Parathyroid adenoma (tissue), 2 donors: ENCODE measurements at regions not wholly inside any gene's neighbourhood (a gene's known extent, or its start where the extent isn't known, plus 50 kb on each side); places are given as distances from the start of the nearest gene placed in this dataset.
A peak's percentile ranks its signal among the peaks of the same experiment; 100 is the strongest.
"Not testable (repeated sequence)": the region's sequence is repeated elsewhere in the genome, so short reads cannot be mapped to it uniquely, and the experiment has no call there.

Experiments
- H2AFZ ChIP-seq: fragments of 300-600 bp; sonication (generic); one replicate; pipeline ENCODE4 v1.7.0; 2017; ENCODE audit warnings: antibody characterized with exemption, mild to moderate bottlenecking
- H3K27ac ChIP-seq: fragments of 300-600 bp; sonication (generic); one replicate; pipeline ENCODE4 v1.7.0; 2017
- H3K27me3 ChIP-seq: fragments of 300-600 bp; sonication (generic); one replicate; pipeline ENCODE4 v1.7.0; 2017; ENCODE audit warnings: low read length; ENCODE audit not compliant: control insufficient read depth, insufficient read depth
- H3K36me3 ChIP-seq: fragments of 300-600 bp; sonication (generic); one replicate; pipeline ENCODE4 v1.7.0; 2017; ENCODE audit warnings: low read length; ENCODE audit not compliant: control insufficient read depth, insufficient read depth
- H3K4me1 ChIP-seq: fragments of 300-600 bp; sonication (generic); one replicate; pipeline ENCODE4 v1.7.0; 2017; ENCODE audit warnings: control low read depth
- H3K4me2 ChIP-seq: fragments of 300-600 bp; sonication (generic); one replicate; pipeline ENCODE4 v1.7.0; 2017; ENCODE audit warnings: low read length
- H3K4me3 ChIP-seq: fragments of 300-600 bp; sonication (generic); one replicate; pipeline ENCODE4 v1.7.0; 2017; ENCODE audit warnings: low read depth, low read length
- H3K79me2 ChIP-seq: fragments of 300-600 bp; sonication (generic); one replicate; pipeline ENCODE4 v1.7.0; 2017; ENCODE audit warnings: control low read depth
- H3K9ac ChIP-seq: fragments of 300-600 bp; sonication (generic); one replicate; pipeline ENCODE4 v1.7.0; 2017; ENCODE audit warnings: mild to moderate bottlenecking
- H3K9me3 ChIP-seq: fragments of 300-600 bp; sonication (generic); one replicate; pipeline ENCODE4 v1.7.0; 2017; ENCODE audit warnings: low read length; ENCODE audit not compliant: control insufficient read depth
- TF ChIP-seq, protein P1 (sequence below): fragments of 300-600 bp; sonication (generic); IDR thresholded peaks from one replicate; pipeline ENCODE4 v1.7.0; 2017; ENCODE audit warnings: antibody characterized with exemption, mild to moderate bottlenecking
- donor health status: primary hyperparathyroidism.

DNA sequence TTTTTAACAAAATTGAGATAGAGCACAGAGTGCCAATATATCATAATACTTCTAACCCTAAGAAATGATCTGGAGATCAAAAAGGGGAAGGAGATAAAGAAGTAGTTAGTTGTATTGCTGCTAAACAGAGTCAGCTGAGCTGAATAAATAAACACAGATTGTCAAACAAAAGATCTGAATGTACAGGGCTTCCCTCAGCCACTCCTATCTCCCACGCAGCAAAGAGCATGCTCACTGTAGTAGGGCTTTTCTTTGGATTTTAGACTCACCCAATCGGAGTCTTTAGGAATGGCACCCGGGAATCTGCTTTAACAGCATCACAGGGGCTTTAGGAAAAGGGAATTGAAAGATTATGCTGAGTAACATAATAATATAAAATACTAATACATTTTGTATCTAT lies 222.2 kb upstream of the STXBP5 start:
- Histone ChIP-seq H3K79me2 (no peaks in the 10 kb centered on the region), H3K36me3 (no peaks in the 10 kb centered on the region), H3K4me2 (no peak overlapping the region), H3K27me3 (no peaks in the 10 kb centered on the region), H3K4me3 (no peak overlapping the region), H3K27ac (peak overlapping the region; percentile 21), H2AFZ (peak overlapping the region; percentile 34), H3K4me1 (peaks cover 10% of the 10 kb centered on the region), H3K9ac (no peak overlapping the region), H3K9me3 (no peaks in the 10 kb centered on the region)
- TF ChIP-seq, protein P1, sequence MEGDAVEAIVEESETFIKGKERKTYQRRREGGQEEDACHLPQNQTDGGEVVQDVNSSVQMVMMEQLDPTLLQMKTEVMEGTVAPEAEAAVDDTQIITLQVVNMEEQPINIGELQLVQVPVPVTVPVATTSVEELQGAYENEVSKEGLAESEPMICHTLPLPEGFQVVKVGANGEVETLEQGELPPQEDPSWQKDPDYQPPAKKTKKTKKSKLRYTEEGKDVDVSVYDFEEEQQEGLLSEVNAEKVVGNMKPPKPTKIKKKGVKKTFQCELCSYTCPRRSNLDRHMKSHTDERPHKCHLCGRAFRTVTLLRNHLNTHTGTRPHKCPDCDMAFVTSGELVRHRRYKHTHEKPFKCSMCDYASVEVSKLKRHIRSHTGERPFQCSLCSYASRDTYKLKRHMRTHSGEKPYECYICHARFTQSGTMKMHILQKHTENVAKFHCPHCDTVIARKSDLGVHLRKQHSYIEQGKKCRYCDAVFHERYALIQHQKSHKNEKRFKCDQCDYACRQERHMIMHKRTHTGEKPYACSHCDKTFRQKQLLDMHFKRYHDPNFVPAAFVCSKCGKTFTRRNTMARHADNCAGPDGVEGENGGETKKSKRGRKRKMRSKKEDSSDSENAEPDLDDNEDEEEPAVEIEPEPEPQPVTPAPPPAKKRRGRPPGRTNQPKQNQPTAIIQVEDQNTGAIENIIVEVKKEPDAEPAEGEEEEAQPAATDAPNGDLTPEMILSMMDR: no peak

DNA sequence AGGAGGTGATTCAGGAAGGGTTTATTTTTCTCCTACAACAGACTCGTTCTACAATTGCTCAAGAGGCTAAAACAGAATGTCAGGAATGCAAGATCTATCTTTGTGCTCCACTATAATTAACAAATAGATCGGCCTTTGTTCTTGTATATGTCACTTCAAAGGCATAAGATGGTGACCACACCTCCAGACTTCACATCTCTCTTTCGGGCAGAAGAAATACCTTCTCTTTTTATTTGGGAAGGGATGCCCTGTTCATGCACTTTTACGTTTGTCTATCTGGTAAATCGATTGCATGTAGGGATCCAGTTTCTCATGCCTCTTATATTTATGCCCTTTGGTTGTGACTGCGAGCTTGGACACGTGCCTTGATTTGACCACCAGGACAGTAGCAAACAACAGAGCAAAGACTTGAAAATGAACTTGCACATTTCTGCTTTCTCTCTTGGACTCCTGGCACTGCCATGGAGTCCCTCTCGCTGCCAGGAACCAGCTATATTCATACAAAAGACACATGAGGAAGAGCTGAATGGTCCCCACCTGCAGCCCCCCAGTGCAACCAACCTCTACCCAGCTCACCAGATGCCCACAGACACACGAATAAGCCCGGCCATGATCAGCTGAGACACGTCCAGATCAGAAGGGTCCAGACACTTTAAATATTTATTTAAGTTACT lies 219.8 kb upstream of the STXBP5 start:
- Histone ChIP-seq H3K9ac (no peak overlapping the region), H3K4me3 (no peak overlapping the region), H3K27me3 (no peaks in the 10 kb centered on the region), H3K27ac (no peak overlapping the region), H3K36me3 (no peaks in the 10 kb centered on the region), H3K4me2 (no peak overlapping the region), H3K4me1 (peaks cover 12% of the 10 kb centered on the region), H3K79me2 (no peaks in the 10 kb centered on the region), H2AFZ (peak overlapping the region; percentile 34), H3K9me3 (no peaks in the 10 kb centered on the region)
- TF ChIP-seq, protein P1: no peak

DNA sequence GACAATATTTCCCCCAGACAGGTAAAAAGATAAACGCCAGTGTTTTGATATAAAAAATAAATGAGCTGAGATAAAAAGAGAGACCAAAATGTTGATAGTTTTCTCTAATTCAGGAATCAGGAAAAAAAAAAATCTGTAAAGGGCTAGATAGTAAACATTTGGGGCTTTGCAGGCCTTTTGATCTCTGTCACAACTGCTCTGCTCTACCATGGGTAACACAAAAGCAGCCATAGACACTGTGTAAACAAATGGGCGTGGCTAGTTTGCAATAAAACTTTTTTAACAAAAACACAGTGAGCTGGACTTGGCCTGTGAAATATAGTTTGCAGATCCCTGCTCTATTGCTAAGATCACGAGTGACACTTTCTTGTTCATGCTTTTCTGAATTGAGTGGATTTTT lies 219.1 kb upstream of the STXBP5 start:
- Histone ChIP-seq H3K4me1 (peaks cover 17% of the 10 kb centered on the region), H3K4me3 (no peak overlapping the region), H3K27me3 (no peaks in the 10 kb centered on the region), H3K36me3 (no peaks in the 10 kb centered on the region), H2AFZ (peak overlapping the region; percentile 16), H3K9ac (no peak overlapping the region), H3K79me2 (no peaks in the 10 kb centered on the region), H3K9me3 (no peaks in the 10 kb centered on the region), H3K4me2 (no peak overlapping the region), H3K27ac (no peak overlapping the region)
- TF ChIP-seq, protein P1: no peak

DNA sequence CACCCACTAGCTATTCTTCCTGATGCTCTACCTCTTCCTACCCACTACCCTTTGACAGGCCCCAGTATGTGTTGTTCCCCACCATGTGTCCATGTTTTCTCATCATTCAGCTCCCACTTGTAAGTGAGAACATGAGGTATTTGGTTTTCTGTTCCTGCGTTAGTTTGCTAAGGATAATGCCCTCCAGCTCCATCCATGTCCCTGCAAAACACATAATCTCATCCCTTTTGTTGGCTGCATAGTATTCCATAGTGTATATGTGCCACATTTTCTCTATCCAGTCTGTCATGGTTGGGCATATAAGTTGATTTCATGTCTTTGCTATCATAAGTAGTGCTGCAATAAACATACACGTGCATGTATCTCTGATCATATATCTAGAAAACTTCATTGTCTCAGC lies 218.3 kb upstream of the STXBP5 start:
- Histone ChIP-seq H3K9ac (no peak overlapping the region), H3K36me3 (no peaks in the 10 kb centered on the region)

GRCh38 chr6:146987938-146988337 lies 216.3 kb upstream of the STXBP5 start:
- H3K36me3 ChIP-seq, H3K79me2 ChIP-seq, H3K9ac ChIP-seq, H3K27me3 ChIP-seq, H3K27ac ChIP-seq, H3K4me3 ChIP-seq, H3K9me3 ChIP-seq, H3K4me2 ChIP-seq, H2AFZ ChIP-seq, H3K4me1 ChIP-seq: not testable (repeated sequence)

More for the DNA sequence above, 218.3 kb upstream of the STXBP5 start:
- no peaks in the 10 kb centered on the region for H3K27me3 ChIP-seq
- H2AFZ ChIP-seq: no peak overlapping the region
- TF ChIP-seq, protein P1: no peak
- H3K79me2 ChIP-seq: no peaks in the 10 kb centered on the region
- H3K27ac ChIP-seq: no peak overlapping the region
- no peak overlapping the region for H3K4me2 ChIP-seq
- H3K4me3 ChIP-seq: no peak overlapping the region
- peaks cover 13% of the 10 kb centered on the region for H3K4me1 ChIP-seq
- H3K9me3 ChIP-seq: no peaks in the 10 kb centered on the region
